ENCODE measurements at regions not wholly inside any gene's neighbourhood (a gene's known extent, or its start where the extent isn't known, plus 50 kb on each side); places are given as distances from the start of the nearest gene placed in this dataset.

GRCh38 chr4:183012879-183013729 lies 86.0 kb upstream of the WWC2 start:
- TF ChIP-seq CTCF (IDR thresholded peaks at IDR 0.05) (no peak), POLR2A (IDR thresholded peaks at IDR 0.05; ENCODE audit: low read depth) (no peak), POLR2AphosphoS5 (IDR thresholded peaks at IDR 0.05) (no peak), EP300 (IDR thresholded peaks at IDR 0.05) (no peak)
